Psoas muscle (tissue), 7 donors: ENCODE measurements at regions not wholly inside any gene's neighbourhood (a gene's known extent, or its start where the extent isn't known, plus 50 kb on each side); places are given as distances from the start of the nearest gene placed in this dataset.
"Not testable (repeated sequence)": the region's sequence is repeated elsewhere in the genome, so short reads cannot be mapped to it uniquely, and the experiment has no call there.

Experiments used
- ATAC-seq, 4 donors: fragments of 200-7000 bp; cut with Tn5 transposase; one replicate each; pipeline ENCODE4 v1.9.1; 2020; ENCODE audit warnings: moderate library complexity in 3 of 4, mild to moderate bottlenecking in 2 of 4
- DNase-seq, 2 donors: peaks; one replicate each; pipeline ENCODE4 v3.0.0-alpha.2; 2020
- H3K27ac ChIP-seq: fragments of 200-600 bp; one replicate; pipeline ENCODE4 v1.8.0; 2022
- H3K27me3 ChIP-seq, 3 donors: fragments of 200-600 bp in 1 of 3; one replicate each; pipeline versions ENCODE4 v1.6.1 to v1.8.0; 2013 to 2022; ENCODE audit warnings: low read length in 2 of 3, mild to moderate bottlenecking in 2 of 3, moderate library complexity in 1 of 3; ENCODE audit not compliant: insufficient read depth in 3 of 3
- H3K36me3 ChIP-seq, 2 donors: fragments of 200-600 bp in 1 of 2; one replicate each; pipeline versions ENCODE4 v1.6.1 to v1.8.0; 2013 to 2022; ENCODE audit warnings: low read depth in 1 of 2, mild to moderate bottlenecking in 1 of 2, moderate library complexity in 1 of 2; ENCODE audit not compliant: insufficient read depth in 1 of 2
- H3K4me1 ChIP-seq: fragments of 200-600 bp; one replicate; pipeline ENCODE4 v1.8.0; 2022
- H3K4me3 ChIP-seq: fragments of 200-600 bp; one replicate; pipeline ENCODE4 v1.8.0; 2022; ENCODE audit warnings: mild to moderate bottlenecking
- H3K9me3 ChIP-seq: fragments of 200-600 bp; one replicate; pipeline ENCODE4 v1.8.0; 2022
- WGBS, 3 donors: extraction: QIAGEN DNeasy Blood & Tissue Kit; methylation state at CpG; one replicate each; pipeline versions ENCODE4 v1.1.6 to v1.1.7; 2013; 5-methylcytosine and 5-hydroxymethylcytosine counted together
- intact Hi-C, 2 donors: fragments of 100-400 bp; cut with DNase I; formaldehyde crosslinking; loops; one replicate each; pipeline versions ENCODE4 v1.11.0 to v1.14.2; 2022
- TF ChIP-seq, protein P1 (sequence below): fragments of 200-600 bp; IDR thresholded peaks from one replicate; pipeline ENCODE4 v1.8.0; 2022; ENCODE audit warnings: antibody characterized with exemption
- donor health status: healthy with polysubstance abuse.
- donor health status: DM: no; HTN: no; CAD: no; lungs with moderate emphysema.
- donor health status: Bipolar disorder and iron deficiency.
- donor health status: healthy.
- donor health status: DM: yes; HTN: yes; CAD: no.
- donor health status: DM: no; HTN: no; CAD: no.
- donor health status: DM: yes; HTN: yes; CAD: no.

GRCh38 chrX:25897758-25898157 lies 240.4 kb upstream of the MAGEB18 start:
- intact Hi-C loops: no loop called here

GRCh38 chrX:25905728-25906127 lies 232.4 kb upstream of the MAGEB18 start:
- H3K27me3 ChIP-seq, H3K27ac ChIP-seq, H3K4me1 ChIP-seq, intact Hi-C loops, DNase-seq, ATAC-seq, H3K4me3 ChIP-seq, H3K36me3 ChIP-seq, H3K9me3 ChIP-seq: not testable (repeated sequence)
- 85 to 96% methylated on average over 4 to 19 of the region's 30 CpGs; no CpG with 5 or more reads in 1 of the 3 donors for WGBS, 3 donors

More at GRCh38 chrX:25897758-25898157, 240.4 kb upstream of the MAGEB18 start:
- peaks cover 10% of the 10 kb centered on the region for H3K9me3 ChIP-seq
- H3K27me3 ChIP-seq: no peaks in the 10 kb centered on the region
- DNase-seq: no peak
- H3K27ac ChIP-seq: no peak overlapping the region
- no peak overlapping the region for H3K4me3 ChIP-seq
- no peaks in the 10 kb centered on the region for H3K36me3 ChIP-seq
- ATAC-seq: no peak
- no peaks in the 10 kb centered on the region for H3K4me1 ChIP-seq
- TF ChIP-seq, protein P1, sequence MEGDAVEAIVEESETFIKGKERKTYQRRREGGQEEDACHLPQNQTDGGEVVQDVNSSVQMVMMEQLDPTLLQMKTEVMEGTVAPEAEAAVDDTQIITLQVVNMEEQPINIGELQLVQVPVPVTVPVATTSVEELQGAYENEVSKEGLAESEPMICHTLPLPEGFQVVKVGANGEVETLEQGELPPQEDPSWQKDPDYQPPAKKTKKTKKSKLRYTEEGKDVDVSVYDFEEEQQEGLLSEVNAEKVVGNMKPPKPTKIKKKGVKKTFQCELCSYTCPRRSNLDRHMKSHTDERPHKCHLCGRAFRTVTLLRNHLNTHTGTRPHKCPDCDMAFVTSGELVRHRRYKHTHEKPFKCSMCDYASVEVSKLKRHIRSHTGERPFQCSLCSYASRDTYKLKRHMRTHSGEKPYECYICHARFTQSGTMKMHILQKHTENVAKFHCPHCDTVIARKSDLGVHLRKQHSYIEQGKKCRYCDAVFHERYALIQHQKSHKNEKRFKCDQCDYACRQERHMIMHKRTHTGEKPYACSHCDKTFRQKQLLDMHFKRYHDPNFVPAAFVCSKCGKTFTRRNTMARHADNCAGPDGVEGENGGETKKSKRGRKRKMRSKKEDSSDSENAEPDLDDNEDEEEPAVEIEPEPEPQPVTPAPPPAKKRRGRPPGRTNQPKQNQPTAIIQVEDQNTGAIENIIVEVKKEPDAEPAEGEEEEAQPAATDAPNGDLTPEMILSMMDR: no peak
- WGBS, 3 donors: 86 to 97% (median 95%) methylated on average over 4 of the region's 4 CpGs

GRCh38 chrX:25925946-25926345 lies 212.2 kb upstream of the MAGEB18 start:
- WGBS, 3 donors: 63 to 80% (median 65%) methylated on average over 3 of the region's 3 CpGs
- TF ChIP-seq, protein P1: no peak
- no peak for DNase-seq

DNA sequence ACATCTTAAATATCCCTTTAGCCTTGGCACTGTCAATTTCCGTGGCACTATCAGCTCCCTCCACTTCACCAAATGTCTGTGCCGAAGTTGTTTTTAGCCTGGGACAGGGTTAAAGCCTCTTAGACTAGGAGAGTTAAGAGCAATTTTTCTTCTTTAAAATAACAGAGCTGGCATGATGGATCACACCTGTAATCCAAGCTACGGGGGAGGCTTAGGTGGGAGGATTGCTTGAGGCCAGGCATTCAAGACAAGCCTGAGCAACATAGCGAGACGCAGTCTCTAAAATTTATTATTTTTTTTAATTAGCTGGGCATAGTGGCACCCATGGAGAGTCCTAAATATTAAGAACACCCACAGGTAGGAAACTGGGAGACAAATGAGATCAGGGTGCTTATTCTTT lies 209.8 kb upstream of the MAGEB18 start:
- H3K27ac ChIP-seq: no peak overlapping the region
- DNase-seq (no peak), ATAC-seq (no peak)
- WGBS, 3 donors: 48 to 90% (median 84%) methylated on average over 5 of the region's 5 CpGs
- no peaks in the 10 kb centered on the region for H3K36me3 ChIP-seq
- no peaks in the 10 kb centered on the region for H3K9me3 ChIP-seq
- H3K4me1 ChIP-seq: no peaks in the 10 kb centered on the region
- TF ChIP-seq, protein P1: no peak
- intact Hi-C loops: no loop called here
- peaks cover 0 to 4% (median 0%) of the 10 kb centered on the region in 3 donors for H3K27me3 ChIP-seq
- no peak overlapping the region for H3K4me3 ChIP-seq

More at GRCh38 chrX:25925946-25926345, 212.2 kb upstream of the MAGEB18 start:
- no peak overlapping the region for H3K27ac ChIP-seq
- no peaks in the 10 kb centered on the region for H3K36me3 ChIP-seq
- no peak overlapping the region for H3K4me3 ChIP-seq
- no peak for ATAC-seq
- no peaks in the 10 kb centered on the region for H3K9me3 ChIP-seq
- intact Hi-C loops: no loop called here
- H3K27me3 ChIP-seq: peaks cover 0 to 4% (median 0%) of the 10 kb centered on the region in 3 donors
- H3K4me1 ChIP-seq: no peaks in the 10 kb centered on the region

DNA sequence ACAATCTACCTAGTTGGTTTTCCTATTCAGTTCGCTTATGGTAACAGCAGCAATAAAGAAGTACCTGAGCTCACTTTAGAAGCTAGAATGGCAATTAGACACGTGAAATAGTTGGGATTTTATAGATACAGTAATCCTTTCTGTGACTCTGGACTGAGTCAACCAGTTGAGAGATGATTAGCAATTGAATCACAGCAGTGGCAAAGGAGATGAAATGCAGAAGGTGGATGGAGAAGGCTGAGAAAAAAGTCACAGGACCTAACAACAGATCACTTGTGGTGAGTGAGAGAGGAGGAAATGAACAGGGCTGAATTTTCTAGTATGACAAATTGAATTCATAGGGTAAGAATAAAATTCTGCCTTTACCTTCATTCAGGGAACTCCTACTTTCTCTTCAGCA lies 197.1 kb upstream of the MAGEB18 start:
- no peaks in the 10 kb centered on the region for H3K4me1 ChIP-seq
- intact Hi-C loops: no loop called here
- H3K27me3 ChIP-seq: no peaks in the 10 kb centered on the region
- no peaks in the 10 kb centered on the region for H3K9me3 ChIP-seq
- no peak for ATAC-seq
- no peaks in the 10 kb centered on the region for H3K36me3 ChIP-seq
- 36 to 58% (median 50%) methylated on average over 2 of the region's 2 CpGs for WGBS, 3 donors
- no peak overlapping the region for H3K27ac ChIP-seq
- no peak overlapping the region for H3K4me3 ChIP-seq
- DNase-seq: no peak
- TF ChIP-seq, protein P1: no peak
